ENCODE measurements at regions not wholly inside any gene's neighbourhood (a gene's known extent, or its start where the extent isn't known, plus 50 kb on each side); places are given as distances from the start of the nearest gene placed in this dataset.

DNA sequence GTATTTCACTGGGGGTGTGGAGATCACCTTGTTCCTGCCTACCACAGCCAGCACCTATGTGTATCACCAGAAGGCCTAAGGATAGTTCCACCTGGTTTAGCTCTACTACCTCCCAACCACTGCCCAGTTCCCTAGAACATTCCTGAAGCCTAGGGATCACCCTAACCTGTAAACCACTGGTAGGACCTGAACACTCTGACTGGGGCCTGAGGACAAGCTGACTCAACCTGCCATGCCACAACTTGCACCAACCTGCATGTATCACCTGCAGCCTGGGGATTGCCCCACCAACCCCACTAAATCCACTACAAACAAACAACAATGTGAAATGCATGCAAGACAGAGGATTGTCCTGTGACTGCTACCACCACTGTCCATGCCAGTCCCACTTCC, 128.1 kb downstream of the KIF2B start:
- Histone ChIP-seq H2AFZ (ENCODE audit: low read length) (no peak overlapping the region), H3K9me3 (ENCODE audit: low read length) (no peaks in the 10 kb centered on the region)
- no peak for TF ChIP-seq EZH2 (IDR thresholded peaks at IDR 0.05; ENCODE audit: borderline replicate concordance, low read length)
- TF ChIP-seq, protein P1, sequence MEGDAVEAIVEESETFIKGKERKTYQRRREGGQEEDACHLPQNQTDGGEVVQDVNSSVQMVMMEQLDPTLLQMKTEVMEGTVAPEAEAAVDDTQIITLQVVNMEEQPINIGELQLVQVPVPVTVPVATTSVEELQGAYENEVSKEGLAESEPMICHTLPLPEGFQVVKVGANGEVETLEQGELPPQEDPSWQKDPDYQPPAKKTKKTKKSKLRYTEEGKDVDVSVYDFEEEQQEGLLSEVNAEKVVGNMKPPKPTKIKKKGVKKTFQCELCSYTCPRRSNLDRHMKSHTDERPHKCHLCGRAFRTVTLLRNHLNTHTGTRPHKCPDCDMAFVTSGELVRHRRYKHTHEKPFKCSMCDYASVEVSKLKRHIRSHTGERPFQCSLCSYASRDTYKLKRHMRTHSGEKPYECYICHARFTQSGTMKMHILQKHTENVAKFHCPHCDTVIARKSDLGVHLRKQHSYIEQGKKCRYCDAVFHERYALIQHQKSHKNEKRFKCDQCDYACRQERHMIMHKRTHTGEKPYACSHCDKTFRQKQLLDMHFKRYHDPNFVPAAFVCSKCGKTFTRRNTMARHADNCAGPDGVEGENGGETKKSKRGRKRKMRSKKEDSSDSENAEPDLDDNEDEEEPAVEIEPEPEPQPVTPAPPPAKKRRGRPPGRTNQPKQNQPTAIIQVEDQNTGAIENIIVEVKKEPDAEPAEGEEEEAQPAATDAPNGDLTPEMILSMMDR (IDR thresholded peaks at IDR 0.05; ENCODE audit: low read length), result no peak

DNA sequence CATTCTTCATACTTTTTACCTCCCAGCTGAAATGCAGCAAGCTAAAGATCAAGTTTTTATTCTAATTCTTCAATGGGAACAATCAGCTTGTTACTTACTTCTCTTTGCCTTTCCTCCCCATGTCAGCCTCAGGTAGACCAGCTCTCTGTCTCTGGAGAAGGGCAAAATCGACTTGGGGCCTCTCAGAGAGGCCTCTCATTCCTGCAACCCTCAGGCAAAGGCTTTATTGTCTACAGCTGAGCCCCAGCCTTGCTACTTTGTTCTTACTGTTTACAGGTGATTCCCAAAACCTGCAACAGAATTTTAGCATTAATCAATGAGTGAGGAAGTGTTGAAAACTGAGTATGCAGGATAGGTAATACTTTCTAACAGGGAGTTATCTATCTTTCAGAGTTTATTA, 148.6 kb downstream of the KIF2B start:
- H3K27ac ChIP-seq (ENCODE audit: low read depth, low read length, poor library complexity, severe bottlenecking), result no peak overlapping the region
- H2AFZ ChIP-seq (ENCODE audit: low read length), result no peak overlapping the region
- no peak overlapping the region for H3K4me3 ChIP-seq (ENCODE audit: low read depth, low read length, poor library complexity, severe bottlenecking)
- no peak overlapping the region for H3K9ac ChIP-seq (ENCODE audit: low read length)
- no peaks in the 10 kb centered on the region for H4K20me1 ChIP-seq (ENCODE audit: insufficient read depth, low read length)
- no peaks in the 10 kb centered on the region for H3K79me2 ChIP-seq (ENCODE audit: insufficient read depth, low read length)
- no peaks in the 10 kb centered on the region for H3K27me3 ChIP-seq (ENCODE audit: insufficient read depth, low read length)
- H3F3A ChIP-seq (ENCODE audit: insufficient read depth, low read length), result no peaks in the 10 kb centered on the region
- H3K4me1 ChIP-seq (ENCODE audit: insufficient read depth, low read length, severe bottlenecking), result no peaks in the 10 kb centered on the region
- no peak overlapping the region for H3K4me2 ChIP-seq (ENCODE audit: low read length)
- H3K36me3 ChIP-seq (ENCODE audit: insufficient read depth, low read length), result no peaks in the 10 kb centered on the region
- TF ChIP-seq, protein P1 (IDR thresholded peaks at IDR 0.05; ENCODE audit: low read length), result no peak
- TF ChIP-seq EZH2 (IDR thresholded peaks at IDR 0.05; ENCODE audit: borderline replicate concordance, low read length), result no peak
- H3K9me3 ChIP-seq (ENCODE audit: low read length), result no peaks in the 10 kb centered on the region
- H3K9me2 ChIP-seq (ENCODE audit: low read depth, low read length), result no peaks in the 10 kb centered on the region

More for the DNA sequence above, 128.1 kb downstream of the KIF2B start:
- Histone ChIP-seq H3K27me3 (ENCODE audit: insufficient read depth, low read length) (no peaks in the 10 kb centered on the region), H4K20me1 (ENCODE audit: insufficient read depth, low read length) (no peaks in the 10 kb centered on the region), H3K9me2 (ENCODE audit: low read depth, low read length) (no peaks in the 10 kb centered on the region), H3F3A (ENCODE audit: insufficient read depth, low read length) (no peaks in the 10 kb centered on the region), H3K4me1 (ENCODE audit: insufficient read depth, low read length, severe bottlenecking) (no peaks in the 10 kb centered on the region), H3K4me3 (ENCODE audit: low read depth, low read length, poor library complexity, severe bottlenecking) (no peak overlapping the region), H3K9ac (ENCODE audit: low read length) (no peak overlapping the region), H3K27ac (ENCODE audit: low read depth, low read length, poor library complexity, severe bottlenecking) (no peak overlapping the region), H3K4me2 (ENCODE audit: low read length) (no peak overlapping the region), H3K36me3 (ENCODE audit: insufficient read depth, low read length) (no peaks in the 10 kb centered on the region), H3K79me2 (ENCODE audit: insufficient read depth, low read length) (no peaks in the 10 kb centered on the region)

DNA sequence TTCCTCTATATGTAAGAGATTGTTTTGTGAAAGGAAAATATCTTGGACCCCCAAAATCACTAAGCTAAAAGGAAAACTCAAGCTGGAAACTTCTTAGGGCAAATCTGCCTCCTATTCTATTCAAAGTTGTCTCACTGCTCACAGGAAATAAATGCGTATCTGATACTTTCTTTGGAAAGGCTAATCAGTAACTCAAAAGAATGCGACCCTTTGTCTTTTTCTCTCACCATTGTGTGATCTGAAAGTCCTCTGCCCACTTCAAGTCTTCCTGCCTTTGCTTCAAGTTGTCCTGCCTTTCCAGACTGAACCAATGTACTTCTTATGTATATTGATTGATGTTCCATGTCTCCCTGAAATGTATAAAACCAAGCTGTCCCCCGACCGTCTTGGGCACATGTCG, 157.3 kb downstream of the KIF2B start:
- Histone ChIP-seq H3K9ac (ENCODE audit: low read length) (no peak overlapping the region), H3K36me3 (ENCODE audit: insufficient read depth, low read length) (no peaks in the 10 kb centered on the region), H3K4me3 (ENCODE audit: low read depth, low read length, poor library complexity, severe bottlenecking) (no peak overlapping the region), H3K9me2 (ENCODE audit: low read depth, low read length) (no peaks in the 10 kb centered on the region), H3K27me3 (ENCODE audit: insufficient read depth, low read length) (no peaks in the 10 kb centered on the region), H3K27ac (ENCODE audit: low read depth, low read length, poor library complexity, severe bottlenecking) (no peak overlapping the region), H3F3A (ENCODE audit: insufficient read depth, low read length) (no peaks in the 10 kb centered on the region), H3K4me1 (ENCODE audit: insufficient read depth, low read length, severe bottlenecking) (no peaks in the 10 kb centered on the region), H4K20me1 (ENCODE audit: insufficient read depth, low read length) (no peaks in the 10 kb centered on the region), H3K79me2 (ENCODE audit: insufficient read depth, low read length) (no peaks in the 10 kb centered on the region), H3K9me3 (ENCODE audit: low read length) (no peaks in the 10 kb centered on the region), H2AFZ (ENCODE audit: low read length) (no peak overlapping the region), H3K4me2 (ENCODE audit: low read length) (no peak overlapping the region)
- TF ChIP-seq, protein P1 (IDR thresholded peaks at IDR 0.05; ENCODE audit: low read length), result no peak
- TF ChIP-seq EZH2 (IDR thresholded peaks at IDR 0.05; ENCODE audit: borderline replicate concordance, low read length), result no peak

All from OCI-LY1 (cell line).